Pancreas (tissue), 10 donors: ENCODE measurements at regions not wholly inside any gene's neighbourhood (a gene's known extent, or its start where the extent isn't known, plus 50 kb on each side); places are given as distances from the start of the nearest gene placed in this dataset.

Experiments used
- ATAC-seq, 4 donors: fragments of 200-7000 bp; cut with Tn5 transposase; one replicate each; pipeline versions ENCODE4 v1.8.0 to v1.9.1; 2020; ENCODE audit warnings: mild to moderate bottlenecking in 4 of 4, moderate library complexity in 4 of 4
- DNase-seq, 6 donors: peaks; one replicate each; pipeline ENCODE4 v3.0.0-alpha.2; 2020
- FAIRE-seq: peaks from 2 replicates; lab custom pipeline; 2012; peaks lifted over from hg19 to GRCh38; lab: Jason Lieb, UNC
- H3K27ac ChIP-seq, 4 donors: fragments of 200-600 bp; sonication (generic); 1 replicate in 3 of 4; 2 replicates in 1 of 4; pipeline versions ENCODE4 v1.5.0 to v1.8.0; 2020
- H3K27me3 ChIP-seq, 4 donors: fragments of 200-600 bp; one replicate each; pipeline ENCODE4 v1.8.0; 2021
- H3K36me3 ChIP-seq, 3 donors: fragments of 200-600 bp; sonication (generic) in 1 of 3; one replicate each; pipeline versions ENCODE4 v1.5.0 to v1.8.0; 2020 to 2021
- H3K4me1 ChIP-seq, 3 donors: fragments of 200-600 bp; one replicate each; pipeline ENCODE4 v1.8.0; 2021
- H3K4me3 ChIP-seq, 4 donors: fragments of 200-600 bp; sonication (generic) in 2 of 4; one replicate each; pipeline versions ENCODE4 v1.5.0 to v1.8.0; 2020 to 2021
- H3K9me3 ChIP-seq, 4 donors: fragments of 200-600 bp; one replicate each; pipeline ENCODE4 v1.8.0; 2021
- CTCF ChIP-seq, 4 donors: fragments of 200-600 bp; sonication (generic) in 3 of 4; IDR thresholded peaks; one replicate each; pipeline versions ENCODE4 v1.5.0 to v1.8.0; 2021; ENCODE audit warnings: antibody characterized with exemption in 4 of 4
- WGBS, 2 donors: extraction: QIAGEN DNeasy Blood & Tissue Kit; methylation state at CpG; one replicate each; pipeline ENCODE4 v1.1.7; 2013; 5-methylcytosine and 5-hydroxymethylcytosine counted together
- intact Hi-C, 3 donors: fragments of 100-400 bp; cut with DNase I; formaldehyde crosslinking; loops; one replicate each; pipeline versions ENCODE4 v1.11.1 to v1.14.2; 2022
- donor health status: healthy with polysubstance abuse.
- donor health status: DM: no; HTN: no; CAD: no; lungs with moderate emphysema.
- donor health status: DM: no; HTN: no; CAD: no.
- donor health status: control.
- donor health status: control.
- donor health status: Bipolar disorder and iron deficiency.
- donor health status: DM: yes; HTN: yes; CAD: no.
- donor health status: DM: no; HTN: no; CAD: no.
- donor health status: DM: no; HTN: no; CAD: no.
- donor health status: DM: yes; HTN: yes; CAD: no.

GRCh38 chr9:14399756-14400657 is 86.1 kb upstream of the NFIB start:
- DNase-seq (no peak), FAIRE-seq (no peak), ATAC-seq (no peak)
- intact Hi-C loops, result no loop called here
- Histone ChIP-seq H3K4me1 (peaks cover 0 to 3% (median 0%) of the 10 kb centered on the region in 3 donors), H3K27ac (no peak overlapping the region), H3K9me3 (no peaks in the 10 kb centered on the region), H3K36me3 (no peaks in the 10 kb centered on the region), H3K4me3 (no peak overlapping the region), H3K27me3 (no peaks in the 10 kb centered on the region)
- TF ChIP-seq CTCF (IDR thresholded peaks at IDR 0.05), result no peak
- WGBS, 2 donors, result 17 to 24% methylated on average over 5 of the region's 5 CpGs

GRCh38 chr9:14398473-14398872 is 84.5 kb upstream of the NFIB start:
- intact Hi-C loops, result no loop called here
- Histone ChIP-seq H3K4me1 (peaks cover 0 to 3% (median 0%) of the 10 kb centered on the region in 3 donors), H3K27me3 (no peaks in the 10 kb centered on the region), H3K27ac (no peak overlapping the region), H3K36me3 (no peaks in the 10 kb centered on the region), H3K4me3 (no peak overlapping the region), H3K9me3 (no peaks in the 10 kb centered on the region)
- ATAC-seq, result no peak
- TF ChIP-seq CTCF (IDR thresholded peaks at IDR 0.05), result no peak
- no peak for DNase-seq
- WGBS, 2 donors, result 85 to 92% methylated on average over 8 of the region's 8 CpGs
- FAIRE-seq, result no peak

- intact Hi-C loops, result no loop called here
- WGBS, 2 donors, result 75 to 86% methylated on average over 5 of the region's 5 CpGs
- H3K27ac ChIP-seq, result no peak overlapping the region
- DNase-seq, result no peak
- no peak for ATAC-seq
- no peaks in the 10 kb centered on the region for H3K36me3 ChIP-seq
- no peaks in the 10 kb centered on the region for H3K27me3 ChIP-seq
- H3K4me3 ChIP-seq, result no peak overlapping the region
- no peaks in the 10 kb centered on the region for H3K9me3 ChIP-seq
- TF ChIP-seq CTCF (IDR thresholded peaks at IDR 0.05), result no peak
- peaks cover 0 to 3% (median 0%) of the 10 kb centered on the region in 3 donors for H3K4me1 ChIP-seq
- no peak for FAIRE-seq
Measured at GRCh38 chr9:14396171-14396570, 82.2 kb upstream of the NFIB start.

GRCh38 chr9:14395317-14396082 is 81.6 kb upstream of the NFIB start:
- ATAC-seq (no peak), DNase-seq (no peak), FAIRE-seq (no peak)
- intact Hi-C loops, result no loop called here
- no peak for TF ChIP-seq CTCF (IDR thresholded peaks at IDR 0.05)
- H3K4me1 ChIP-seq, result peaks cover 0 to 3% (median 0%) of the 10 kb centered on the region in 3 donors
- H3K27ac ChIP-seq, result no peak overlapping the region
- no peak overlapping the region for H3K4me3 ChIP-seq
- no peaks in the 10 kb centered on the region for H3K36me3 ChIP-seq
- WGBS, 2 donors, result 65 to 74% methylated on average over 11 of the region's 11 CpGs
- H3K9me3 ChIP-seq, result no peaks in the 10 kb centered on the region
- H3K27me3 ChIP-seq, result no peaks in the 10 kb centered on the region
